GF-D8 (cell line): ENCODE measurements at regions not wholly inside any gene's neighbourhood (a gene's known extent, or its start where the extent isn't known, plus 50 kb on each side); places are given as distances from the start of the nearest gene placed in this dataset.

Experiments
- DNase-seq: peaks from one replicate; lab custom pipeline; 2025; lab: John Stamatoyannopoulos, UW

DNA sequence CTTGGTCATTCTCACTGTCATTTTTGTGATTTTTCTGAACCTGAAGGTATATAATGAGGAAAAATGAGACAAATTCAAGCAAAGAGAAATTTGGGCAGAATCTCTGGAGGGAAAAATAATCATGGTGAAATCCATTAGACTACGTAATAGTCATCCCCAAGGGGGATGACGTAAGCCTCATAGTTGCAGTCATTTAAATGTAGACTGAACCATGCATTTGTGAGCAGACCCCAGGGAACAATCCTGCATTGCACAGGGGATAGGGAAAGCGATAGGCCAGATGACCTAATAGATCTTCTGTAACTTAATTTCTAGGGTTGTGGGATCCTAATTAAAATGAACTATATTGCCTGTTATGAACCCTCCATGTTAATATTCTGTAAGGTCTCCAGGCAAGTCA lies 167.4 kb upstream of the C1orf21 start:
- DNase-seq: no peak

DNA sequence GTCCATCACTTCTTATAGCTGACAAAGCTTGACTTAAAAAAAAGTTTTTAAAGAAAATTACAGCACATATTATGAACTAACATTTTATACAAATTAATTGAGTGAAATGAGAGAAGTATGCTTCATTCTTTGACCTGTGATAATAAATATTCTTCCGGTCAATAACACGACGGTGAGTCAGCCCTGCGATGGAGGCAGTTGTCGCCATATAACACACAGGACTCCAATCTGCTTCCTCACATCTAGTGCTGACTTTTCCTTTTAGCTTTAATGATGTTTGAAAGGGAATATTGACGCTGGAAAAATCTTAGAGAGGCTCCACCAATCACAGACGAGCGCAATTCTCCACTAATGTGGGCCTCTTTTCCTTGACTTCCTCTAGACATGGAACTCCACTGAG lies 166.9 kb upstream of the C1orf21 start:
- DNase-seq: no peak

DNA sequence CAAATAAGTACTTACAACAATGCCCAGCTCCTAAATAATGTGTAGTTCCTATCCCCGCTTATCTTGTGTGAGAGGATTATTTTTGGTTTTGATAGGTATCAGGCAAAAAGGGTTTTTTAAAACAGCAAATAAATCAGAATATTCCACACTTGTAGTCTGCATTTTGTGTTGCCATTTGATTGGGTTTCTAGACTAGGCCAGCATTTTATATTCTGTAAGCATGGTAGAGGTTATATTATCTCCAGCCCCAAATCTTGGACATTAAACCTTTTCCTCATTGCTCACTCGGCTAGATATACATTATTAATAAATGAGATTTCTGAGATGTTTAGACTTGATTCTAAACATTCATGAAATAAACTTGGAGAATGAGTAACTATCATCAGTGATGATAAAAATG lies 165.7 kb upstream of the C1orf21 start:
- no peak for DNase-seq

DNA sequence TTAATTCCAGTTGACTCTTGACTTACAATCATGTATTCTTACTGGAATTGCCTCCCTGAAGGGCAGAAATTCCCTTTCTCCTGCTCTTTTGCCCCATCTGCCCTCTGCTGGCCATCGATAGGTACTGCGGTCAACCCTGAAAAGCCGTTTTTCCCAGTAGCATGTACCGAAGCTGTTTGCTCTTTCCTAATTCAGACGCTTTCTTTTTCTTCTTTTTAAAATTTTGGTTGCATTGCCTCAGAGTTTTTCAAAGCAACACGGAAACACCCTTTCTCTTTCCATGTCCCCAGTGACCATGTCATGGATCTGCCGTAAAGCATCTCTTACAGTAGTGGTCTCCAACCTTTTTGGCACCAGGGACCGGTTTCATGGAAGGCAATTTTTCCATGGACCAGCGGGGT lies 164.2 kb upstream of the C1orf21 start:
- no peak for DNase-seq

DNA sequence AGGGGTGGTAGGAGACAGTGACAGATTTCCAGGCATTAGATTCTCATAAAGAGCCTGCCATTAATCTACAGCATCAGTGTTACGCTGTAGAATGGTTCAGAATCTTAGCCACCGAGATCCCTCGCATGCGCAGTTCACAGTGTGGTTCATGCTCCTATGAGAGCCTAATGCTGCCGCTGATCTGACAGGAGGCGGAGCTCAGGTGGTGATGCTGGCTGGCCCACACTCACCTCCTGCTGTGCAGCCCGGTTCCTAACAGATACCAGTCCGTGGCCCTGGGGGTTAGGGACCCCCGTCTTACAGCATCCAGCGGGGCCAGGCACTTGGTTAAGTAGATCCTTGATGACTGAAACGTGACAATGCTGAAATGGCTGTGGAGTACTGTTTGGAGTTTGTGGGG lies 163.6 kb upstream of the C1orf21 start:
- no peak for DNase-seq

DNA sequence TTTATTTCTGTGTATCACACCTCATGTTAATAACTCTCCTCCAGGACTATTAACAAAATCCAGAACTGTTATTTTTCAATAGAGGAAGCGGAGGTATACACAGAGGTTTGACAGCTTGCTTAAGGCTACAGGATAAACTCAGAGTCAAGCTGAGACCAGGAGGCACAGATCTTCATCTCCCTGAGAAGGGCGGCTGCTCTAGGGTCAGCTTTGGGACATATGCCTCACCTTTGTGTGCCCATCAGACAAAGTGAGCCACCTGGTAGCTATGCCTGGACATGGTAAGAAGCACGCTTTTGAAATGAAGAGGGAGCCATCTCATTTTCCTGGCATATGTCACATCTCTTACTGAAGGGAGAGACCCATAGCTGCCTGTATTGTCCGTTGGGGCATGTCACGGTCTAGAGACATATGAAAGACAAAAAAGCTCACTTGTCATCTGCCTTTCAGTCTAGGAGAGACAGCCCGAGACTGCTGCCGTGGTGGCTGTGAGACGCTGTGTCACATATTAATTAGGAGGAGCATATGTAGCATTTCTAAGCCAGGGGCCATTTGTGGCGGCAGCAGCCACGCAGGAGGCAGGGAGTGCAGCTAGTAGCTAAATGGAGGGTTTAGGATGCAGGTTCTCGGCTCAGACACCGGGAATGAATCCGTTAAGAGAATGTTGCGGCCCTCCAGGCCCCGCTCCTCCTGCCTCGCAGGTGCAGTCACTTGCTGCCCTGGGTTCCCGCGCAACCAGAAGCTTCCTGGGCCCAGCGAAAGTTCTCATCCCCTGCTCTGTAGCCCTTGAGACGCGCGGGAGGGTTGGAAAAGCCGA lies 161.3 kb upstream of the C1orf21 start:
- DNase-seq: no peak

DNA sequence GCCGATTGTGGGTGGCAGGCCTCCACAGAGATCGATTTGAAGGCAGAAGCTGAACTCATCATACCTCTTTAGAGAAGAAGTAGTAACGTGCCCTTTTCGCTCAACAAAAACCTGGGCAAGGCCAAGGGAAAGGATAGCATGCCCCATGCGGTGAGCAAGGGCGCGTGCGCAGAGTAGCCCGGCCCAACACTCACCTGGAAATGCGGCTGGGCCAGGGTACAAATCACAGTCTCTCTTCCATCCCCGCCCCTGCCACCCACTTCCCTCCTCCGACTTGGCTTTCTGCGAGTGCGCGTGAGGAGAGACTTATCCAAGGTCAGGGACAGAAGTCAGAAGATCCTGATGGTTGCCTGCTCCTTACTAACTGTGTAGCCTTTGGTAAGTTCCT lies 160.7 kb upstream of the C1orf21 start:
- no peak for DNase-seq

DNA sequence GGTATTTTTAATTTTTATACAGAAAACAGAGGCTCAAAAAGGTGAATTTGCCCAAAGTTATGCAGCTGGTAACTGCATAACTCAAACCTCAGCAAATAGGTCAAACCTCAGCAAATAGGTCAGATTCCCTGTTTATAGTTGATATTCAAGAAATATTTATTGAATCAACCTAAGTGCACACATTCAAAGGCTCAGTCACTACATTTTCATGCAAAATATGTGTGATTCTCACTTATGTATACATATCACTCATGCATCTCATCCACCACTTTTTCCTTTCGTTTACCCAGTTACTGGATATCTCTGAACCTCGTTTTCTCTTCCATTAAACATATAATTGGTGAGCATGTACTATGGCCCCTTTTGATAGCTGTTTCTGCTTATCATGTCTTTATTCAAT lies 158.3 kb upstream of the C1orf21 start:
- no peak for DNase-seq

DNA sequence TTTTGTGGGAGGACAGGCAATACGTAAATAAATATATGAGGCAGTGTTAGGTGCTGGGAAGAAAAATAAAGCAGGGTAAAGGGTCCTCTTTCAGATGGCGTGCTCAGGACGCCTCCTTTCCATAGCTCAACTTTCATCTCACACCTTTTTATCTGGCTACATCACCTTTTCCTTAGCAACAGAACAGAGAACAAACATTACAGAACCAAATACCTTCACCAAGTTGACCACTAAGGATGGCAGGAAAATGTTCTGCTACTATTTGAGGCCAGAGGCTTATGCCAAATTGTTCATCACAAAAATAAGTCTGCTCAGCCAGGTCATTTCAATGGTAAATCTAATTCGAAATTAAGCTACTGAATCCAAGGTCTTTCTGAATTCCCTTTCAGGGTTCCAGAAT lies 149.2 kb upstream of the C1orf21 start:
- DNase-seq: no peak

DNA sequence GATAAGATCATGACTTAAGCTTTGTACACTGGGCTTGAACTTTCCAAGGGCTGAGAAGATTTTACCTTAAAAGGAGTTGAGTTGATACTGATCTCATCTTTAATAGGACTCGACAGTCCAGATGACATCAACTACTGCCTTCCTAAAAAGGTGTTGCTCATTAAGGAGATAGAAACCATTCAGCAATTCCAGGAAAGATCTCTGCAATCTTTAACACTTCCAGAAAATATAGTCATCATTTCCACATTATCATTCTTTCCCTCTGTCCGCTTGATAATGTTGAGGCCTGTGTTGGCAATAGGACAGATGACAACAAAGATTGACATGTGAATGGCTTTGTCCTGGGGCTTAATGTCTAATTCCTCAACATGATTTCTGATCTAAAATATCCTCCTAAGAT lies 145.4 kb upstream of the C1orf21 start:
- DNase-seq: no peak

DNA sequence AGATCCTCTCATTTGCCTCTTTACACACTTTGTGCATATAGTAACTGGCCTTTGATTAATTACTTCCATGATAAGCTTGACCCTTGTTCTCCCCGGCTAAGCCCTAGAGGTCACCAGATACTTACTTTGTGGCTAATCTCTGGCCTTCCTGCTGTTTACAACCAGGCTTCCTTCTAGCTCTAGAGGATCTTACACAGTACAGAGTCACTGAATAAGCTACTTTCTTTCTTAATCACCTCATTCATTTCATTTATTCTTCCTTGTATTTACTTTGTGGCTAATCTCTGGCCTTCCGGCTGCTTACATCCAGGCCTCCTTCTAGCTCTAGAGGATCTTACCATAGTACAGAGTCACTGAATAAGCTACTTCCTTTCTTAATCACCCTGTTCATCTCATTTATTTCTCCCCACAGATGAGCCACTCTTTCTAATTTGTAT lies 144.3 kb upstream of the C1orf21 start:
- no peak for DNase-seq

DNA sequence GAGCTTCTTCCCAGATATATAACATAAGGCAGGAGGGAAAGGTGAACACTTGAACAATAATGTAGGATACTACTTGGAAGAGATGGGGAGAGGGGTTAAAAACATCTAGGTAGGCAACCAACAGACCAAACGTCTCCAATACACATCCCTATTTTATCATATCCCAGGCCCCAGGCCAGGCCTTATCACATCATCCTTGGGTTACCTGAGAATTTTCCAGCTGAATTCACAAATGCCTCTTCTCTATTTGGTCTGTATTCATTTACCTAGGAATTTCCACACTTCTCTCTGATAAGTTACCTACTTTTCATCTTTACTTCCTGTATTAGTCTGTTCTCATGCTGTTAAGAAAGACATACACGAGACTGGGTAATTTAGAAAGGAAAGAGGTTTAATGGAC lies 141.9 kb upstream of the C1orf21 start:
- no peak for DNase-seq

DNA sequence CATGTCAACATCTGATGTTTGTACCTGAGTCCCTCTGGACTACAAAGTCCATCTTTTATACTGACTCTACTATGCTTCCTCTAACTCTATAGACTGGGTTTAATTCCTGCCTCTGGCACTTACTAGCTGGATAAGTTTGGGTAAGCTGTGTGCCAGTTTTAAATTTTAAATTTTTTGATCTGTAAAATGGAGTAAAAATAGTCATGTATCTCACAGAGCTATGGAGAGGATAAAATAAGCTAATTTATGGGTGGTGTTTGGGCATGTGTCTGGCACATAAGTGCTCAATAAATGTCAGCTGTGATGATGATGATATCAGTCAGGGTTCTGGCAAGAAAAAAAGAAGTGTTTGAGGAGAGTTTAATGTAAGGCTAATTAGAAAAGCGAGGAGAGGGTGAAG lies 139.2 kb upstream of the C1orf21 start:
- DNase-seq: no peak

DNA sequence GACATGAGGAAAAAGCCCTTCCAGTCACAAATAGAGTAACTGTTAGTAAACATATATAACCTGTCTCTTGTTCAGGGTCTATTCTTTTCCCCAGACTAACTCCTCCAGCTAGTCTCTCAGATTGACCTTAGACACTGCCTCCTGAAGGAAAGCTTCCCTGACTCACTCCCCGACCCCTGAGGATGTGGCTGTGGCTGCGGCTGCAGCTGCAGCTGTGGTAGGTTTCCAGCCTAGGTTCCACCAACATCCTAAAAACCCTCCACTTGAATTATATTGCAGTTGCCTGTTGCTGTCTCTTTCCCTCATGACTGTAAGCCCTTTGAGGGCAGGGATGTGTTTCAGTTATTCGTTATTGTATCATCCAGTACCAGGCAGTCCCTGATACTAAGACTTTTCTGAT lies 132.9 kb upstream of the C1orf21 start:
- DNase-seq: no peak

DNA sequence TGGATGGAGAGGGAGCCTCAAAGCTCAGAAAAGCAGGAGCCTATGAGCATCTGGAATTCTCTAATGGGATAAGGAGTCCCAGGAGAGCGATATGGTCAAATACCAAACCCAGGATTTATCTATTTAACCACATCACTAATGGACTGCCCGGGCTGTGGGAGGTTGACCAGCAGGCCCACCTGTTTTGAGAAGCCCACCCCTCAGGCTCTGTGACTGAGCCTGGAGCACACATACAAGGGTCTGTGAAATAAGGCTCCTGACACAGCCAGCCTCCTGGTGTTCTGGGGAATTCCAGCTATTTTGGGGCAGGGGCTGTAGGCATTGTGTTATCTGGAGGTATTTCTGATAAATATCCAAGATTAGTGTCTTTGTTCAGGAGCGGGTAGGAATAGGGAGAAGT lies 132.0 kb upstream of the C1orf21 start:
- DNase-seq: no peak

DNA sequence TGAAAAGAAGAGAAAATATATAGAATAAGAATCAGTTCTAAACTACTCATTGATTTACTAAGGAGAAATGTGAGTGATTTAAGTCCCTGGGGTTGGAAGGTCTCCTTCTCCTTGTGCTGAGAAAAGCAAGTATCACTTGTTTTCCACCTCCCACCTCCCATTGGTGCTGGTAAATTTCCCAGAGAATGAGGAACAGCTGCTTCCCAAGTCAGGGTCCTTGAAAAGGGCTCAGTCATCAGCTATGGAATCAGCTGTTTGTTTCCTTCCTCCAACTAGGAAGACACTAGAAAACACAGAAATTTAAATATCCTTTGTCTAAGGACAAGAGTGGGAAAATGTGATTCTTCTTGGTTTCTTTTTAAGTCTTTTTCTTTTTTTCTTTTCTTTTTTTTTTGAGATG lies 131.3 kb upstream of the C1orf21 start:
- DNase-seq: no peak

DNA sequence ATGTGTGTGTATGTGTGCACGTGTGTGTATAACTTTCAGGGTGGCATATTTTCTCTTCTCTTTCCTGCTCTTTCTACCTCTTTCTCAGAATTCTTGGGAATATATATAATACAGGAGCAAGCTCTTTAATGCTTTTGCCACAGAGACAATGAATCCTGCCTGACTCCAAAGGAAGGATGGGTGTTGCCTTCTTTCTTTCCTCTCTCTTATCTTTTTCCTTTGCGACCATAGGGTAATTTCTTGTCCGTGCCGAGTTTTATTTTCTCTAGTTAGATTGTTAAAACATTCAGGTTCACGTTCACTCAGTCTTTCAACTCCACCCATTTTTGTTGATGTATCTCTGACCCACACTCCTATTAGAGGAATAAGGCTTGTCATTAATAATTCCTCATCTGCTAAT lies 129.0 kb upstream of the C1orf21 start:
- DNase-seq: no peak

DNA sequence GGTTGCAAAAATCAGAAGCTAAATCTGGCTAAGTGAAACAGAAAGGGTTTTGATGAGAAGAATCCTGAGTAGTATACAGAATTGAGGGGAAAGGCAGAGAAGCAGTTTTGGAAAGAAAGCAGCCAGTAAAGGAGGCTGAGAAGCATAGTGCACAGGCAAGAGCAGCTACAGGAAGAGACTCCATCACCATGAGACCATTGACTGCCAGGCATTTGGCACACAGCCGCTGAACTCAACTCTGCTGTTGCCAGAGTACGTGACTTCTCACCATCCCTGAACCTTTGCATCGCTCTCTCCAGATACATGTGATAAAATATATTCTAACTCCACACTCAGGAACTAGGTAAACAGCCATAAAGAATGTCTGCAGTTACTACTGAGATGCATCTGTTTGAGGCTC lies 128.3 kb upstream of the C1orf21 start:
- no peak for DNase-seq

DNA sequence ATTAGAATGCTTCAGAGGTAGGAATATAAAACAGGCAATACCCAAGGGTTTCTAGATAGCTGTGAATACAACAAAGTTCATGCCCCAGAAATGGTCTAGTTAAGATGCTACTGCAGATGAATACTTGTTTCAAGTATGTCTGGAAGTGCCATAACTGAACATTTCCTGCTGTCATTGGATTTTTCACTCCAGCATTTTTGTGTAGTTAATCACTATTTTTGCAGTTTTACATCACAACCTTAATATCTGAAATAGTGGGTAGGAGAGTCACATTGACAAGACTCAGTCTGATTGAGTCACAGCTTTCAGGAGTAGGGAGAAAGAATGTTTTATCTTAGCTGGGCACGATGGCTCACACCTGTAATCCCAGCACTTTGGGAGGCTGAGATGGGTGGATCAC lies 126.4 kb upstream of the C1orf21 start:
- DNase-seq: no peak

DNA sequence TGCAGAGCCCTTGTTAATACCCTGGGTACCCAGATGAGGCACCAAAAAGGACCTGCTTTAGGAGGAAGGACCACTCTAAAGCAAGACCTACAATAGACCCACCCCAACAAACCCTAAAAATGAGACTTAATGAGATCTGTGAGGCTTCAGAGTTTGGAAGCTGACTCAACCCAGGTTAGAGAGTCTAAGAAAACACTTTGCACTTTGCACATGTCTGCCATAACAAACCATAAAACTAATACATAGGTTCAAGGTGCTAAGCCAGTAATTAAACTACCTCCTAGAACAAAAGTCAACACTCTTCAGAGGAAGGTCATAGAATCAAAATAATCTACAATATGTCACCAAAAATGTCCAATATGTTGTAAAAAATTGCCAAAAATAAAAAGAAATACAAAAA lies 124.7 kb upstream of the C1orf21 start:
- no peak for DNase-seq

DNA sequence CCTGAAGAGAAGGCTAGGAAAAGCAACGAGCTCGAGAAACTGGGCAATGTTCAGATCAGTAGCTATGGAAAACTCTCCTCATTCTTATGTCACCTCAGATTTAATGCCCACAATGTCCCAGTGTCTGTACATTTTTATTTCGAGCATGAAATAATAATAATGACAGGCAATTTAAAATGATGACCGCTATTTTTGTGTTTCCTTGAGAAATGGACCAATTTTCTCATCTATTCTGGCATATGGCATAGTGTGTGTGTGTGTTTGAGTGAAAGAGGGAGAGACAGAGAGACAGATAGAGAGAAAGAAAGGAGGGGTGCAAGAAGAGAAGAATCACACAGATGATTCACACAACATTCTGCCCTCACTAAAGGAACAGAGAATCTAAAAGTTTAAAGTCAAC lies 119.1 kb upstream of the C1orf21 start:
- DNase-seq: no peak

DNA sequence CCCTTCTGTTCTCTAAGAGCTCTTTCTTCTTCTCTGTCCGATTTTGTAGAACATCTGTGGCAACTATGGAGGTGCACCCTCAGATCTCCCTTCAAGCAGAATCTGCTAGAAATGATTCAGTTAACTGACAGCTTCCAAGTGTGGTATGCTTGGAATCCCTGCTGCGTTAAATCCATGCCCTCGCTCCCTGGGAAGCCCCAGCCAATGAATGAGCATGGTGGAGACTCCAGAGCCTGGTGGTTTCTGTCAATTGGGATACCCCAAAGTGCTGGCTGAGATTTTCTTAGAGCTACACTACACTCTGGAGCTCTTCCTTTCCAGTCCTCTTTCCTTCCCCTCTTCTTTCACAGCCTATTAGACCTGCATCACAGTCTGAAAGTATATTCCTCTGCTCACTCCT lies 116.3 kb upstream of the C1orf21 start:
- no peak for DNase-seq

DNA sequence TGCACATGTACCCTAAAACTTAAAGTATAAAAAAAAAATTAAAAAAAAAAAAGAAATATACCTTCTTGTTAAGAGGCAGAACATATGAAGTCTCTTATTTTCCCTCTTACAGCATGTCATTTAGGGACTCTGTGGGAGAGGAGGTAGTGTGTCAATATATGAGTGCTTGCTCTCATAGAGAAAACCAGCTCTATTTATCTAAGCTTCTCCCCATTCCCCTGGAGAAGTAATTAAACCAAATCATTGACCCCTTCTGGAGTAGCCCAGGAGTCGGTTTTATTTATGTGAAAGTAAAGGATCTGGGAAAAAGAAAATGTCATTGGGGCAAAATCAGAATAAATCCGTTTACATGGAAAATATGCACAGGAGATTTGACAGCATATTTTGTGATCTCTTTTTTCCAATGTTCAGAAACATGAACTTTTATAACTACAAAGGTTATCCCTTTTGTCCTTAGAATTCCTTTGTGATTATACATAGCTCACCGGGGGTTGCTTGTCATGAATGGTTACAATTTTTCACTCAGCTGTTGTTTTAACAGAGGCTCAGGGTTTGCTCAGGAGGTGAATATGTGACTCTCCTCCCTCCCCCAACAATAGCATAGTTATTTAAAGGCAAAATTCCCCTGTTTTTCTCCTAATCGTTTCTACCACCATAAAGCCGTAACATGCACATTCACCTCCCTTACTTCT lies 114.5 kb upstream of the C1orf21 start:
- no peak for DNase-seq

DNA sequence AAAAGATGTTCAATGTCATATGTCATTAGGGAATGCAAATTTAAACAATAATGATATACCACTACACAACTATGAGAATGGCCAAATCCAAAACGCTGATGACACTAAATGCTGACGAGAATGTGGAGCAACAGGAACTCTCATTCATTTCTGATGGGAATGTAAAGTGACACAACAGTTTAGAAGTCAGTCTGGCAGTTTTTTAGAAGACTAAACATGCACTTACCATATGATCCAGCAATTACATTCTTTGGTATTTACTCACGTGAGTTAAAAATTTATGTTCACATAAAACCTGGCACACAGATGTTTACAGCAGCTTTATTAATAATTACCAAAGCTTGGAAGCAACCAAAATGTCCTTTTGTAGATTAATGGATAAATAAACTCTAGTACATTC lies 110.4 kb upstream of the C1orf21 start:
- no peak for DNase-seq
